ENCODE measurements at regions not wholly inside any gene's neighbourhood (a gene's known extent, or its start where the extent isn't known, plus 50 kb on each side); places are given as distances from the start of the nearest gene placed in this dataset.

- Histone ChIP-seq H3K27ac (ENCODE audit: low read length) (no peak overlapping the region), H3K4me1 (ENCODE audit: control insufficient read depth, insufficient read depth, low read length) (no peaks in the 10 kb centered on the region), H3K36me3 (ENCODE audit: control insufficient read depth, insufficient read depth, low read length) (no peaks in the 10 kb centered on the region), H3K4me3 (ENCODE audit: low read length) (no peak overlapping the region), H3K9me3 (ENCODE audit: control insufficient read depth, insufficient read depth, low read length) (no peaks in the 10 kb centered on the region), H3K27me3 (ENCODE audit: control insufficient read depth, insufficient read depth, low read length) (no peaks in the 10 kb centered on the region)
- DNase-seq (ENCODE audit: low read depth, low spot score): no peak
- no CpG with 5 or more reads among the region's 2 CpGs for WGBS (ENCODE audit: insufficient coverage, insufficient read length)
Observed at GRCh38 chr3:26515351-26515750, 107.2 kb upstream of the LRRC3B start.

- Histone ChIP-seq H3K27me3 (ENCODE audit: control insufficient read depth, insufficient read depth, low read length) (no peaks in the 10 kb centered on the region), H3K4me1 (ENCODE audit: control insufficient read depth, insufficient read depth, low read length) (no peaks in the 10 kb centered on the region), H3K36me3 (ENCODE audit: control insufficient read depth, insufficient read depth, low read length) (no peaks in the 10 kb centered on the region), H3K27ac (ENCODE audit: low read length) (no peak overlapping the region), H3K4me3 (ENCODE audit: low read length) (no peak overlapping the region), H3K9me3 (ENCODE audit: control insufficient read depth, insufficient read depth, low read length) (no peaks in the 10 kb centered on the region)
- no peak for DNase-seq (ENCODE audit: low read depth, low spot score)
- WGBS (ENCODE audit: insufficient coverage, insufficient read length): no CpG with 5 or more reads among the region's 1 CpG
Observed at GRCh38 chr3:26521261-26521660, 101.3 kb upstream of the LRRC3B start.

GRCh38 chr3:26522919-26523318 is 99.7 kb upstream of the LRRC3B start:
- Histone ChIP-seq H3K36me3 (ENCODE audit: control insufficient read depth, insufficient read depth, low read length) (no peaks in the 10 kb centered on the region), H3K4me1 (ENCODE audit: control insufficient read depth, insufficient read depth, low read length) (no peaks in the 10 kb centered on the region), H3K4me3 (ENCODE audit: low read length) (no peak overlapping the region), H3K27ac (ENCODE audit: low read length) (no peak overlapping the region), H3K27me3 (ENCODE audit: control insufficient read depth, insufficient read depth, low read length) (no peaks in the 10 kb centered on the region), H3K9me3 (ENCODE audit: control insufficient read depth, insufficient read depth, low read length) (no peaks in the 10 kb centered on the region)
- DNase-seq (ENCODE audit: low read depth, low spot score): no peak
- no CpG with 5 or more reads among the region's 1 CpG for WGBS (ENCODE audit: insufficient coverage, insufficient read length)

GRCh38 chr3:26525013-26525412 is 97.6 kb upstream of the LRRC3B start:
- no peak for DNase-seq (ENCODE audit: low read depth, low spot score)
- Histone ChIP-seq H3K4me1 (ENCODE audit: control insufficient read depth, insufficient read depth, low read length) (no peaks in the 10 kb centered on the region), H3K36me3 (ENCODE audit: control insufficient read depth, insufficient read depth, low read length) (no peaks in the 10 kb centered on the region), H3K27ac (ENCODE audit: low read length) (no peak overlapping the region), H3K27me3 (ENCODE audit: control insufficient read depth, insufficient read depth, low read length) (no peaks in the 10 kb centered on the region), H3K4me3 (ENCODE audit: low read length) (no peak overlapping the region), H3K9me3 (ENCODE audit: control insufficient read depth, insufficient read depth, low read length) (no peaks in the 10 kb centered on the region)
- no CpG with 5 or more reads among the region's 2 CpGs for WGBS (ENCODE audit: insufficient coverage, insufficient read length)

- Histone ChIP-seq H3K9me3 (ENCODE audit: control insufficient read depth, insufficient read depth, low read length) (no peaks in the 10 kb centered on the region), H3K27ac (ENCODE audit: low read length) (no peak overlapping the region), H3K4me1 (ENCODE audit: control insufficient read depth, insufficient read depth, low read length) (no peaks in the 10 kb centered on the region), H3K4me3 (ENCODE audit: low read length) (no peak overlapping the region), H3K27me3 (ENCODE audit: control insufficient read depth, insufficient read depth, low read length) (no peaks in the 10 kb centered on the region), H3K36me3 (ENCODE audit: control insufficient read depth, insufficient read depth, low read length) (no peaks in the 10 kb centered on the region)
- DNase-seq (ENCODE audit: low read depth, low spot score): no peak
- no CpG with 5 or more reads among the region's 2 CpGs for WGBS (ENCODE audit: insufficient coverage, insufficient read length)
Observed at GRCh38 chr3:26535151-26535550, 87.4 kb upstream of the LRRC3B start.

GRCh38 chr3:26536955-26537354 is 85.6 kb upstream of the LRRC3B start:
- Histone ChIP-seq H3K27ac (ENCODE audit: low read length) (no peak overlapping the region), H3K27me3 (ENCODE audit: control insufficient read depth, insufficient read depth, low read length) (no peaks in the 10 kb centered on the region), H3K4me1 (ENCODE audit: control insufficient read depth, insufficient read depth, low read length) (no peaks in the 10 kb centered on the region), H3K9me3 (ENCODE audit: control insufficient read depth, insufficient read depth, low read length) (no peaks in the 10 kb centered on the region), H3K36me3 (ENCODE audit: control insufficient read depth, insufficient read depth, low read length) (no peaks in the 10 kb centered on the region), H3K4me3 (ENCODE audit: low read length) (no peak overlapping the region)
- no peak for DNase-seq (ENCODE audit: low read depth, low spot score)
- WGBS (ENCODE audit: insufficient coverage, insufficient read length): 100% methylated on average over 2 of the region's 2 CpGs

- no peak overlapping the region for H3K4me3 ChIP-seq (ENCODE audit: low read length)
- no peak overlapping the region for H3K27ac ChIP-seq (ENCODE audit: low read length)
- DNase-seq (ENCODE audit: low read depth, low spot score): no peak
- H3K4me1 ChIP-seq (ENCODE audit: control insufficient read depth, insufficient read depth, low read length): no peaks in the 10 kb centered on the region
- H3K36me3 ChIP-seq (ENCODE audit: control insufficient read depth, insufficient read depth, low read length): no peaks in the 10 kb centered on the region
- WGBS (ENCODE audit: insufficient coverage, insufficient read length): no CpG with 5 or more reads among the region's 1 CpG
- H3K27me3 ChIP-seq (ENCODE audit: control insufficient read depth, insufficient read depth, low read length): no peaks in the 10 kb centered on the region
- no peaks in the 10 kb centered on the region for H3K9me3 ChIP-seq (ENCODE audit: control insufficient read depth, insufficient read depth, low read length)
Observed at GRCh38 chr3:26550413-26550812, 72.2 kb upstream of the LRRC3B start.

- Histone ChIP-seq H3K4me3 (ENCODE audit: low read length) (no peak overlapping the region), H3K9me3 (ENCODE audit: control insufficient read depth, insufficient read depth, low read length) (no peaks in the 10 kb centered on the region; the same call in 1 of the 2 replicates), H3K27ac (ENCODE audit: low read length) (no peak overlapping the region), H3K27me3 (ENCODE audit: control insufficient read depth, insufficient read depth, low read length) (no peaks in the 10 kb centered on the region), H3K36me3 (ENCODE audit: control insufficient read depth, insufficient read depth, low read length) (no peaks in the 10 kb centered on the region), H3K4me1 (ENCODE audit: control insufficient read depth, insufficient read depth, low read length) (0 out of 2 replicates have a peak, but pooled peaks cover 2% of the 10 kb centered on the region)
- WGBS (ENCODE audit: insufficient coverage, insufficient read length): no CpG with 5 or more reads among the region's 6 CpGs
- no peak for DNase-seq (ENCODE audit: low read depth, low spot score)
Observed at GRCh38 chr3:26556637-26557036, 65.9 kb upstream of the LRRC3B start.

GRCh38 chr3:26558257-26558656 is 64.3 kb upstream of the LRRC3B start:
- no peak for DNase-seq (ENCODE audit: low read depth, low spot score)
- Histone ChIP-seq H3K4me3 (ENCODE audit: low read length) (no peak overlapping the region), H3K27me3 (ENCODE audit: control insufficient read depth, insufficient read depth, low read length) (no peaks in the 10 kb centered on the region), H3K27ac (ENCODE audit: low read length) (no peak overlapping the region), H3K36me3 (ENCODE audit: control insufficient read depth, insufficient read depth, low read length) (no peaks in the 10 kb centered on the region), H3K4me1 (ENCODE audit: control insufficient read depth, insufficient read depth, low read length) (0 out of 2 replicates have a peak, but pooled peaks cover 2% of the 10 kb centered on the region), H3K9me3 (ENCODE audit: control insufficient read depth, insufficient read depth, low read length) (no peaks in the 10 kb centered on the region; the same call in 1 of the 2 replicates)
- no CpG with 5 or more reads among the region's 1 CpG for WGBS (ENCODE audit: insufficient coverage, insufficient read length)

- WGBS (ENCODE audit: insufficient coverage, insufficient read length): no CpG with 5 or more reads among the region's 3 CpGs
Observed at GRCh38 chr3:26559227-26559626, 63.3 kb upstream of the LRRC3B start.

GRCh38 chr3:26560081-26560480 is 62.5 kb upstream of the LRRC3B start:
- Histone ChIP-seq H3K9me3 (ENCODE audit: control insufficient read depth, insufficient read depth, low read length) (no peaks in the 10 kb centered on the region; the same call in 1 of the 2 replicates), H3K36me3 (ENCODE audit: control insufficient read depth, insufficient read depth, low read length) (no peaks in the 10 kb centered on the region), H3K27me3 (ENCODE audit: control insufficient read depth, insufficient read depth, low read length) (no peaks in the 10 kb centered on the region), H3K4me3 (ENCODE audit: low read length) (no peak overlapping the region), H3K4me1 (ENCODE audit: control insufficient read depth, insufficient read depth, low read length) (0 out of 2 replicates have a peak, but pooled peaks cover 2% of the 10 kb centered on the region), H3K27ac (ENCODE audit: low read length) (no peak overlapping the region)
- DNase-seq (ENCODE audit: low read depth, low spot score): no peak
- WGBS (ENCODE audit: insufficient coverage, insufficient read length): no CpG with 5 or more reads among the region's 1 CpG

More at GRCh38 chr3:26559227-26559626, 63.3 kb upstream of the LRRC3B start:
- H3K36me3 ChIP-seq (ENCODE audit: control insufficient read depth, insufficient read depth, low read length): no peaks in the 10 kb centered on the region
- no peak overlapping the region for H3K4me3 ChIP-seq (ENCODE audit: low read length)
- no peak for DNase-seq (ENCODE audit: low read depth, low spot score)
- H3K27me3 ChIP-seq (ENCODE audit: control insufficient read depth, insufficient read depth, low read length): no peaks in the 10 kb centered on the region
- H3K9me3 ChIP-seq (ENCODE audit: control insufficient read depth, insufficient read depth, low read length): no peaks in the 10 kb centered on the region; the same call in 1 of the 2 replicates
- no peak overlapping the region for H3K27ac ChIP-seq (ENCODE audit: low read length)
- 0 out of 2 replicates have a peak, but pooled peaks cover 2% of the 10 kb centered on the region for H3K4me1 ChIP-seq (ENCODE audit: control insufficient read depth, insufficient read depth, low read length)
